ENCODE measurements at regions not wholly inside any gene's neighbourhood (a gene's known extent, or its start where the extent isn't known, plus 50 kb on each side); places are given as distances from the start of the nearest gene placed in this dataset.

- no peaks in the 10 kb centered on the region for H3K9me3 ChIP-seq (ENCODE audit: low read length)
- ChIA-PET POLR2A (ENCODE audit: unreplicated experiment) (no interaction called here), CTCF (no interaction called here)
- no TSS peak for BruUV-seq (replicated peaks)
- TF ChIP-seq EZH2phosphoT487 (IDR thresholded peaks at IDR 0.05; ENCODE audit: borderline replicate concordance, low read length) (no peak), CTCF (conservative IDR thresholded peaks at IDR 0.05; ENCODE audit: low read depth, low read length) (no peak), EZH2 (IDR thresholded peaks at IDR 0.05; ENCODE audit: low read length, unreplicated experiment) (no peak)
- ATAC-seq = no peak
- H3K4me1 ChIP-seq (ENCODE audit: insufficient read depth, low read length) = peaks cover 7% of the 10 kb centered on the region
- H2AFZ ChIP-seq (ENCODE audit: low read length) = no peak overlapping the region
- H3K79me2 ChIP-seq (ENCODE audit: low read length) = no peaks in the 10 kb centered on the region
- no peak overlapping the region for H3K27ac ChIP-seq (ENCODE audit: low read length)
- no peak overlapping the region for H3K4me3 ChIP-seq (ENCODE audit: low read length)
- no peaks in the 10 kb centered on the region for H3K36me3 ChIP-seq (ENCODE audit: low read depth, low read length)
- intact Hi-C loops (cut with micrococcal nuclease) = no loop called here
- no peaks in the 10 kb centered on the region for H4K20me1 ChIP-seq (ENCODE audit: low read length)
- H3K9ac ChIP-seq (ENCODE audit: low read length) = no peak overlapping the region
- no peaks in the 10 kb centered on the region for H3K27me3 ChIP-seq (ENCODE audit: low read length)
- DNase-seq = no peak
- H3K4me2 ChIP-seq (ENCODE audit: low read length) = no peak overlapping the region
- H3K9me2 ChIP-seq (replicated peaks; ENCODE audit: low read length) = no peaks in the 10 kb centered on the region
- H3F3A ChIP-seq (ENCODE audit: low read length, unreplicated experiment) = no peaks in the 10 kb centered on the region
These were observed 178.8 kb downstream of the PLPP3 start for GRCh38 chr1:56400526-56400925.

- BruUV-seq (replicated peaks) = no TSS peak
- no peak overlapping the region for H2AFZ ChIP-seq (ENCODE audit: low read length)
- no peak overlapping the region for H3K4me2 ChIP-seq (ENCODE audit: low read length)
- no peaks in the 10 kb centered on the region for H4K20me1 ChIP-seq (ENCODE audit: low read length)
- no peak overlapping the region for H3K27ac ChIP-seq (ENCODE audit: low read length)
- no peaks in the 10 kb centered on the region for H3K9me2 ChIP-seq (replicated peaks; ENCODE audit: low read length)
- ChIA-PET CTCF (no interaction called here), POLR2A (ENCODE audit: unreplicated experiment) (no interaction called here)
- H3K79me2 ChIP-seq (ENCODE audit: low read length) = no peaks in the 10 kb centered on the region
- DNase-seq (no peak), ATAC-seq (no peak)
- H3K9ac ChIP-seq (ENCODE audit: low read length) = no peak overlapping the region
- no peak overlapping the region for H3K4me3 ChIP-seq (ENCODE audit: low read length)
- peaks cover 7% of the 10 kb centered on the region for H3K4me1 ChIP-seq (ENCODE audit: insufficient read depth, low read length)
- TF ChIP-seq EZH2 (IDR thresholded peaks at IDR 0.05; ENCODE audit: low read length, unreplicated experiment) = no peak
- no peak for TF ChIP-seq CTCF (conservative IDR thresholded peaks at IDR 0.05; ENCODE audit: low read depth, low read length)
- TF ChIP-seq EZH2phosphoT487 (IDR thresholded peaks at IDR 0.05; ENCODE audit: borderline replicate concordance, low read length) = no peak
- no peaks in the 10 kb centered on the region for H3F3A ChIP-seq (ENCODE audit: low read length, unreplicated experiment)
- H3K9me3 ChIP-seq (ENCODE audit: low read length) = no peaks in the 10 kb centered on the region
- H3K27me3 ChIP-seq (ENCODE audit: low read length) = no peaks in the 10 kb centered on the region
- intact Hi-C loops (cut with micrococcal nuclease) = no loop called here
- no peaks in the 10 kb centered on the region for H3K36me3 ChIP-seq (ENCODE audit: low read depth, low read length)
These were observed 179.6 kb downstream of the PLPP3 start for GRCh38 chr1:56399795-56400194.

GRCh38 chr1:56399326-56399725, 180.0 kb downstream of the PLPP3 start:
- no peak overlapping the region for H2AFZ ChIP-seq (ENCODE audit: low read length)
- no TSS peak for BruUV-seq (replicated peaks)
- H3K4me2 ChIP-seq (ENCODE audit: low read length) = no peak overlapping the region
- ATAC-seq (no peak), DNase-seq (no peak)
- no peaks in the 10 kb centered on the region for H3K9me3 ChIP-seq (ENCODE audit: low read length)
- no peaks in the 10 kb centered on the region for H3K9me2 ChIP-seq (replicated peaks; ENCODE audit: low read length)
- intact Hi-C loops (cut with micrococcal nuclease) = no loop called here
- H3K79me2 ChIP-seq (ENCODE audit: low read length) = no peaks in the 10 kb centered on the region
- H3K36me3 ChIP-seq (ENCODE audit: low read depth, low read length) = no peaks in the 10 kb centered on the region
- ChIA-PET CTCF (no interaction called here), POLR2A (ENCODE audit: unreplicated experiment) (no interaction called here)
- H3K27ac ChIP-seq (ENCODE audit: low read length) = no peak overlapping the region
- H3K27me3 ChIP-seq (ENCODE audit: low read length) = no peaks in the 10 kb centered on the region
- TF ChIP-seq EZH2phosphoT487 (IDR thresholded peaks at IDR 0.05; ENCODE audit: borderline replicate concordance, low read length) (no peak), CTCF (conservative IDR thresholded peaks at IDR 0.05; ENCODE audit: low read depth, low read length) (no peak), EZH2 (IDR thresholded peaks at IDR 0.05; ENCODE audit: low read length, unreplicated experiment) (no peak)
- H3F3A ChIP-seq (ENCODE audit: low read length, unreplicated experiment) = no peaks in the 10 kb centered on the region
- H4K20me1 ChIP-seq (ENCODE audit: low read length) = no peaks in the 10 kb centered on the region
- no peak overlapping the region for H3K4me3 ChIP-seq (ENCODE audit: low read length)
- no peak overlapping the region for H3K9ac ChIP-seq (ENCODE audit: low read length)
- peaks cover 7% of the 10 kb centered on the region for H3K4me1 ChIP-seq (ENCODE audit: insufficient read depth, low read length)
